Upper lobe of left lung (tissue), 6 donors: ENCODE measurements at regions not wholly inside any gene's neighbourhood (a gene's known extent, or its start where the extent isn't known, plus 50 kb on each side); places are given as distances from the start of the nearest gene placed in this dataset.
A peak's percentile ranks its signal among the peaks of the same experiment; 100 is the strongest.

Experiments
- ATAC-seq, 2 donors: fragments of 200-7000 bp; cut with Tn5 transposase; one replicate each; pipeline ENCODE4 v1.9.1; 2022; ENCODE audit warnings: mild to moderate bottlenecking in 2 of 2, moderate library complexity in 2 of 2; ENCODE audit not compliant: low FRiP score in 2 of 2
- DNase-seq, 2 donors: peaks; one replicate each; pipeline ENCODE4 v3.0.0-alpha.2; 2019 to 2020
- H3K27ac ChIP-seq, 4 donors: fragments of 200-600 bp; sonication (generic); one replicate each; pipeline ENCODE4 v1.5.1; 2016 to 2019
- H3K27me3 ChIP-seq, 4 donors: fragments of 200-600 bp; sonication (generic); one replicate each; pipeline ENCODE4 v1.5.1; 2017 to 2019
- H3K36me3 ChIP-seq, 4 donors: fragments of 200-600 bp; sonication (generic); one replicate each; pipeline ENCODE4 v1.5.1; 2016 to 2019
- H3K4me1 ChIP-seq, 4 donors: fragments of 200-600 bp; sonication (generic); one replicate each; pipeline ENCODE4 v1.5.1; 2018 to 2019
- H3K4me3 ChIP-seq, 4 donors: fragments of 200-600 bp; sonication (generic); one replicate each; pipeline ENCODE4 v1.5.1; 2017 to 2019; ENCODE audit warnings: mild to moderate bottlenecking in 2 of 4, moderate library complexity in 1 of 4
- H3K9me3 ChIP-seq, 4 donors: fragments of 200-600 bp; sonication (generic); one replicate each; pipeline ENCODE4 v1.5.1; 2018 to 2019
- CTCF ChIP-seq, 6 experiments: fragments of 450-650 bp in 4 of 6; fragments of 200-600 bp in 2 of 6; sonication (generic) in 2 of 6; IDR thresholded peaks; one replicate each; pipeline ENCODE4 v1.5.1; 2016 to 2019; ENCODE audit warnings: antibody characterized with exemption in 6 of 6
- EP300 ChIP-seq, 4 donors: sonication (generic); formaldehyde crosslinking; IDR thresholded peaks; one replicate each; pipeline ENCODE4 v1.5.1; 2017; ENCODE audit warnings: antibody characterized with exemption in 4 of 4, control low read depth in 2 of 4
- POLR2A ChIP-seq, 4 donors: fragments of 450-650 bp; IDR thresholded peaks; one replicate each; pipeline ENCODE4 v1.5.1; 2016 to 2017; ENCODE audit warnings: antibody characterized with exemption in 4 of 4, mild to moderate bottlenecking in 2 of 4
- POLR2AphosphoS5 ChIP-seq, 2 donors: sonication (generic); formaldehyde crosslinking; IDR thresholded peaks; one replicate each; pipeline ENCODE4 v1.5.1; 2017; ENCODE audit warnings: antibody characterized with exemption in 2 of 2
- WGBS, 2 donors: methylation state at CpG; one replicate each; pipeline ENCODE4 v1.1.5; 2017 to 2018; 5-methylcytosine and 5-hydroxymethylcytosine counted together
- donor health status: DM: no; HTN: no; CAD: no; lungs with moderate emphysema.
- donor health status: DM: no; HTN: yes; CAD: no; lungs with severe emphysema.

DNA sequence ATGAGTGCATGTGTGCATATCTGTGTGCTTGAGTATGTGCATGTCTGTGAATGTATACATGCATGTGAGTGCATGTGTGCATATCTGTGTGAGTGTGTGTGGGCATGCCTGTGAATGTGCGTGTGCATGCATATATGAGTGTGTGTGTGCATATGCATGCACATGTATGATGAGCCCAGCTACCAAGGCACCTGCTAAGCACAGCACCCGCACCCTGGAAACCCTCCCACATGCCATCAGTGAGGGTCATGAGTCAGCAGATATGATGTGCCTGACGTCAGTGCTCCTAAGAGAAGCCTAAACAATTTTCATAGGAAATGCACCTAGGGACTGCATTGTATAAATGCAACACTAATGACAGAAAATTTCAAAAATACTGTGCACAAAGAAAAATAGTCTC is 151.1 kb downstream of the KIF26A start:
- ATAC-seq (no peak), DNase-seq (peak in 1 of 2 donors; percentile 14)
- Histone ChIP-seq H3K36me3 (no peaks in the 10 kb centered on the region), H3K4me1 (peaks cover 0 to 5% (median 0%) of the 10 kb centered on the region in 4 donors), H3K27ac (no peak overlapping the region), H3K9me3 (no peaks in the 10 kb centered on the region), H3K27me3 (no peaks in the 10 kb centered on the region), H3K4me3 (no peak overlapping the region)
- TF ChIP-seq CTCF (IDR thresholded peaks at IDR 0.05) (no peak), POLR2A (IDR thresholded peaks at IDR 0.05) (no peak), POLR2AphosphoS5 (IDR thresholded peaks at IDR 0.05) (no peak), EP300 (IDR thresholded peaks at IDR 0.05) (no peak)
- WGBS, 2 donors, result 50 to 58% methylated on average over 3 of the region's 3 CpGs

- no peak overlapping the region for H3K4me3 ChIP-seq
- 73 to 79% methylated on average over 14 of the region's 14 CpGs for WGBS, 2 donors
- TF ChIP-seq EP300 (IDR thresholded peaks at IDR 0.05), result no peak
- TF ChIP-seq CTCF (IDR thresholded peaks at IDR 0.05), result no peak
- no peak for TF ChIP-seq POLR2A (IDR thresholded peaks at IDR 0.05)
- TF ChIP-seq POLR2AphosphoS5 (IDR thresholded peaks at IDR 0.05), result no peak
- H3K27ac ChIP-seq, result no peak overlapping the region
- DNase-seq, result peak in 1 of 2 donors; percentile 15
- no peak for ATAC-seq
- H3K36me3 ChIP-seq, result no peaks in the 10 kb centered on the region
- peaks cover 0 to 6% (median 0%) of the 10 kb centered on the region in 4 donors for H3K4me1 ChIP-seq
- H3K9me3 ChIP-seq, result no peaks in the 10 kb centered on the region
- H3K27me3 ChIP-seq, result no peaks in the 10 kb centered on the region
These were observed 151.8 kb downstream of the KIF26A start for GRCh38 chr14:104290058-104290667.

- DNase-seq, result peak; percentile 13 to 52
- 73 to 88% methylated on average over 8 to 9 of the region's 9 CpGs for WGBS, 2 donors
- no peaks in the 10 kb centered on the region for H3K27me3 ChIP-seq
These were observed 152.4 kb downstream of the KIF26A start for GRCh38 chr14:104290756-104291122.

DNA sequence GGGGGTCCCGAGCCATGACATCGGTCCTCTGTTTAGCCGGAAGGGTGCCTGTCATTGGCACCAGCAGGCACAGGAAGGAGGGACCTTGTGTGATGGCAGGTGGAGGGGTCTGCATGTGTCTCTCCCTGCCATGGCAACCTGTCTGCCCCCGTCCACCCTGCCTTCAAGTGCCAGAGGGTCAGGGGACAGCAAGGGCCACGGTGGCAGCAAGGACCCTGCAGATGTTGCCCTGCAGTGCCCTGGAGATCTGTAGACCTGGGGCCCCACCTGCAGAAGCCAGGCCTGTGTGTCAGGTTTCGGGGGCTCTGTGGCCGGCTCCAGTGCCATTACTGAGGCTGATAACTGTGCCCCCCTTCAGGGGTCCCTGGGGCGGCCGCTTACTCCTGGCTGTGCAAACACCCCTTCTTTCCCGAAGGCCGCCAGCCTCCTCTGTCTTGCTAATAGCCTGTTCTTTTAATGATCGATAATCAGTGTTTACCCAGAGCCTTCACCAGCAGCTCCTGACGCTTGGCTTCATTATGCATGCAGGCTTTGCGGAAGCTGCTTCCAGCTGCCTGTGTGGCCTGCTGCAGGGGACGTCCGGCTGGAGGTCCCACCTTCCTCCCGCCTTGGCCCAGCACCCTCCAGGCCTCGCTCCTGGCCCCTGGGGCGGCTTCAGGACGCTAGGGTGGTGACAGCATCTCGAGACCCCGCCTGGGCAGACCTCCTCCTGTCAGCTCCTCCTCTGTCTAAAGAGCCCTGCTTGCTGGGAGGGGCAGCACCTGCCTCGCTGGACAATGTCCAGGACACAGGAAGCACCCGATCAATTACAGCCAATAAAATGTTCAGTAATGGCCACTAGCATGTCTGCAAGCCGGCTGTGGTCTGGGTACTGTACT is 153.0 kb downstream of the KIF26A start:
- WGBS, 2 donors, result 57 to 60% methylated on average over 13 to 22 of the region's 25 CpGs
- H3K36me3 ChIP-seq, result no peaks in the 10 kb centered on the region

More at GRCh38 chr14:104290756-104291122, 152.4 kb downstream of the KIF26A start:
- Histone ChIP-seq H3K4me3 (no peak overlapping the region), H3K4me1 (peaks cover 0 to 6% (median 0%) of the 10 kb centered on the region in 4 donors), H3K27ac (no peak overlapping the region), H3K9me3 (no peaks in the 10 kb centered on the region), H3K36me3 (no peaks in the 10 kb centered on the region)
- TF ChIP-seq CTCF (IDR thresholded peaks at IDR 0.05), result no peak
- no peak for TF ChIP-seq POLR2A (IDR thresholded peaks at IDR 0.05)
- TF ChIP-seq POLR2AphosphoS5 (IDR thresholded peaks at IDR 0.05), result no peak
- no peak for TF ChIP-seq EP300 (IDR thresholded peaks at IDR 0.05)
- ATAC-seq, result no peak

More for the DNA sequence above, 153.0 kb downstream of the KIF26A start:
- peak; percentile 9 to 40 for DNase-seq
- no peak overlapping the region for H3K4me3 ChIP-seq
- TF ChIP-seq POLR2A (IDR thresholded peaks at IDR 0.05) (no peak), CTCF (IDR thresholded peaks at IDR 0.05) (no peak), EP300 (IDR thresholded peaks at IDR 0.05) (no peak), POLR2AphosphoS5 (IDR thresholded peaks at IDR 0.05) (no peak)
- ATAC-seq, result no peak
- no peak overlapping the region for H3K27ac ChIP-seq
- H3K4me1 ChIP-seq, result peaks cover 0 to 6% (median 0%) of the 10 kb centered on the region in 4 donors
- H3K9me3 ChIP-seq, result no peaks in the 10 kb centered on the region
- H3K27me3 ChIP-seq, result no peaks in the 10 kb centered on the region
